MV-4-11 (cell line): ENCODE measurements at regions not wholly inside any gene's neighbourhood (a gene's known extent, or its start where the extent isn't known, plus 50 kb on each side); places are given as distances from the start of the nearest gene placed in this dataset.
"Not testable (repeated sequence)": the region's sequence is repeated elsewhere in the genome, so short reads cannot be mapped to it uniquely, and the experiment has no call there.

Experiments used
- DNase-seq: peaks from one replicate; lab custom pipeline; 2025; lab: John Stamatoyannopoulos, UW

DNA sequence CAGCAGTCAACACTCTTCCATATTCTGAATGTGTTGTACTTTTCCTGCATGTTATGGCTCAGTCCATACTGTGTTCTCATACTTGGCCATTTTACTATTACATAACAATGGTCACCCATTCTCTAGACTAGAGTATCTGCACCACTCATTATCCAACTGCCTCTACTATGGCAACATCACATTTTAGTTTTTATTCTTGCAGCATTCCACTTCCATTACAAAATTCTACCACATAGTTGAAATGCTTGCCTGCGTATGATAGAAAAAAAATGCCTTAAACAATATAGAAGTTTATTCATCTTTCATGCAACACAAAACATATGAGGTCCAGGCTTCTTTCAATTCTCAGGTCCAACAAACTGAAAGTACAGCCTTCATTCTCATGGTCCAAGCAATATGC lies 128.0 kb downstream of the TENT5A start:
- no peak for DNase-seq

DNA sequence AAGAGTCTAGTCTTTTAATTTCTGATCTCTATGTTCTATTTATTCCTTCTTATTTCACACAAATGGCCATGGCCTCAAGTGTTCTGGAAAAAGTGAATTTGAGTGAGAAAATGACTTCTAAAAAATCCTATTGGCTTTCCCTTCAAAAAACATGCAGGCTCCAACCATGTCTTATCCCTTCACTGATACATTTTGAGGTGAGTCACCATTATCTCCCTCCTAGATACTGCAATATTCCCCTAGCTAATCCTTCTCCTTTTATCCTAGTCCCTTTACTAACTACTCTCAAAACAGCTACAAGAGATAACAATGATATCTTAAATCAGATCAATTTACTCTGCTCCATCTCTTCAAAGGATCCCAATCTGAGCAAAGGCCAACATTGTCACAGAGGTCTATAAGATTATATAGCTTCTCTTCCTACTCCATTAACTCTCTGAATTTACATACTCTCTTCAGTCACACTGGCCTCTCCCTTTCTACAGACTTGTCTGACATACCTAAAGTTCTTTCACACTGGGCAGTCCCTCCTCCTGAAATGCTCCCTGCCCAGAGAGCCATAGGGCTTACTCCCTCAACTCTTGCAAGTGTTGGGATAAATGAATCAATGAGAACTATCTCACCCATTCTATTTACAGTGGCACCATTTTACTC lies 129.2 kb downstream of the TENT5A start:
- DNase-seq, result no peak

DNA sequence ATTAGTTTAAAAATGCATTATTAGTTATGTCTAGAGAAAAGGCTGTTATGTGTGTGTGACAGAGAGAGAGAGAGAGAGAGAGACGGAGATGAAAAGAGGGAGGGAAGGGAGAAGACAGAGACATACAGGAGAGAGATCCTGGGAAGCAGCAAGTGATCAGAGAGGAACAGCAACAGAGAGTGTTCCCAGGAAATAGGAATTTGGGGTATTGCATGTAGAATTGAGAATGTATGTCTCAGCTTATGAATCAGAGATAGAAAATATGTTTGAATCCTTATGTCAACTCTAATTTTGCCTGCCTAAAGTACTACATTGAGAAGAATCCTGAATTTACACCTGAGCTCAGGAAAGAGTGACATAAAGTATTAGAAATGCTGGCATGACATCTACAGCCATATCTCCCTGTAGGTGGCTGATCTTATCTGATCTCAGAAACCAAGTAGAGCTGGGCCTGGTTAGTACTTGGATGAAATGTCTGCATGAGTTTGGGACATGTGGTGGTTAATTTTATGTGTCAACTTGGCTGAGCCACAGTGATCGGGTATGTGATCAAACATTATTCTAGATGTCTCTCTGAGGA lies 130.6 kb downstream of the TENT5A start:
- DNase-seq, result no peak

DNA sequence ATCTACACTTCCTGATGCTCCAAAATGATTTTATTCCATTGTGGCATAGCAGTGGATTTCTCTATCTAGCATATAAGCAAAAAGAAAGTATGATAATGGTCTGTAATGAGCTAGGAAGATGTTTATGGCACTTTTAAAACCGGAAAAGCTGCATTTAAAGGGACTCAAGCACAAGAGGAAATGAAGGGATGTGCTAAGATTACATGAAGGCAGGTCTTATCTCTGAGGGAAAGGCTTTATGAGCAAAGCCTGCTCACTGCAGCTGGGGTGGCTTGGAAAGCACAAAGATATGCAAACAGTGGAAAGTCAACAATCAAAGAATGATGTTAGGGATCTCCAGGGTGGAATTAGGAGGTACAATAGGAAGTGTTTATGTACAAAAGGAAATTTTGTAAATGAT lies 138.2 kb downstream of the TENT5A start:
- DNase-seq, result peak; percentile 0

DNA sequence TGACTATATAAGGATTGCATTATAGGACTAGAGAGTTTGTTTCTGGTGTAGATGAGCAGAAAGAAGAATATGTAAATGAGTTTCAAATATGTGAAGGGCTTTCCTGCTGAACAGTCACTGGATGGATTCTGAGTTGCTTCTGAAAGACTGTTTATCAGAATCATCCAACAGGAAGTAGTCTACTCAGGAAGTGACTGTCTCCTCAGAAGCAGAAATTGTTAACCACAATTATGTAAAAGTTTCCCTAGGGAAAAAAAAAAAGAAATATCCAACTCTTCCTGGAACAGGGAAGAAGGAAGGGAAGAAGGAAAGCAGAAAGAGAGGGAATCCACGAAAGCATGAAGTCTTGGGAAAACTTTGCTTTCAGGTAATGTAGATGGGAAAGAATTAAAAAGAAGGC lies 138.9 kb downstream of the TENT5A start:
- DNase-seq, result peak; percentile 4

DNA sequence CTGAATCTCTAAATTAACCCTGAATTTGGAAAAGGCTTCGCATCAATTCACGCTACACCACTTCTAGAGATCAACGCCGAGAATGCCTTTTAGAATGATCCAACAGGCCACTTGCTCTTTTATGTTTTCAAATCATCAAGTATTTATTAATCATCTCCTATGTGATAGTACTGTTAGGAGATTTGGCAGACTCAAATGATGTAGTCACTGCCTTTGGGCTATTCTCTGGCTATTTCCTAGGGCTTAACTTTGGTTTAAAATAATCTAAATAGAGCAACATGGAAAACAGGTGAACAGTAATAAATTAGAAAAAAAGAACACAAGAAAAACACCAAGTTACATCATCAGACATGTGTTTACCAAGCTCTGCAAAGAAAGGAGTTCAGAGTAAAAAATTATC lies 140.3 kb downstream of the TENT5A start:
- no peak for DNase-seq

DNA sequence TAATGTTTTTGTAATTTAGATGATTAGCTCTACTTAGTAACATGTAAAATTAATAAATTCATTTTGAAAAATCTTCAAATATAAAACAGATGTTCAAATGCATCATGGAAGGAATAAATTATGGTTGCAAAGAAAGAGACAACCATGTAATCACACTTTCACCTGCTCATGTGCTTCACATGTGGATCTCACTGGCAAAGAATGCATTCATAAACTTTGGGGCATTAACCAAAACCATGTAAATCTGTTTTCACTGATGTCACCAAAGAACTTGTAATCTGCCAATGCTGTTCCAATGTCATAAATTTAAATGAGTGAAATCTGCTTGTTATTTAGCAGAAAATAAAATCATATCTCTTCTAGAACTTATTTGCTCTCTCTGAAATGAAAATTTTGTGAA lies 142.7 kb downstream of the TENT5A start:
- no peak for DNase-seq

DNA sequence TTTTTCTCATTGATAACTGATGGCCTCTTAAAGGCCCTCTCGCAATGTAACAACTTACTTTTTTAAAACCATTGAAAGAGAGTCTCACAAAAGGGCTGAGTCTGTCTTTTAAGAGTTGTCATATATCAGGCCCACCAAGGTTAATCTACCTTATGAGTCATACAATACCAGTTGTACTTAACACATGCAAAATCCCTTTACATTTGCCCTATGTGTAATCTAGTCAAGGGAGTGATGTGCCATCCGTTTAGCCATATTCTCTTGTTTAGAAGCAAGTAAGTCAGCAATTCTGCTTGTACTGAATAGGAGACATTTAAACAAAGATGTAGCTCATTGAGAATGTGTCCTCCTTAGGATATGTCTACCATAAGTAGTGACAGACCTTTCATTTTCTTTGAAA lies 143.7 kb downstream of the TENT5A start:
- DNase-seq, result no peak

DNA sequence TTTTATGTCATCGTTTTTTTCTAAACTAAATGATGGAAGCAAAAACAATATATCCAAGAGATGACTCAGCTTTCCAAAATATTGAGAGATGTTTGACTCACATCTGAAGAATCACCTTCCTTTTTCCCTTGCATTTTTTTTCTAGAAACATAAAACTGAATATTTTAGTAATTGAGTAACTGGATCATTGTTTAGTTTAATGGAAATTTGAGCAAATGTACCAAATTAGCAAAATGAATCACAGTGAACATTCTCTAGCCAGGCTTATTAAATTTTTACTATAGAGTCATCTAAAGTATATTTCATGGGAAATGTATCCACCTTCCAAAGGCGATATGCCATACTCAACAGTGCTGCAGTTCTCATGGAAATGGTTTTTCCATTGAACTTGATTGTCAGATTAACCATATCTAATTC lies 145.5 kb downstream of the TENT5A start:
- no peak for DNase-seq

DNA sequence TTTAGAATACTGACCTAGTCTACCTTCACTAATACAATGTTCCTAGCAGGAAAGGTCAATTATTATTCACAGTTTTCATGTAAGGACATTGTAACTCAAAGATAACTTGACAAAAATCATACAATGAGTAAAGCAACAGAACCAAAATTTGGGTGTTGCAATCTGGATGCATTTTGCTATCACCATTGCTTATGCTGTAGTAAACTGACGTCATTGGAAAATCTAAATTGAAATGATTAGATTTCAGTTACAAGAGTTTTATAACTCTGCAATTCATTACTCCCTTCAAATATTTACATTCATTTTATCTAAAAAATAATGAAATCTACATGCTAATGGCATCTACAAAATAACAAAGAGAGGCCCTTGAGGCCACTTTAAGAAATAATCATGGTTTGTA lies 147.0 kb downstream of the TENT5A start:
- no peak for DNase-seq

DNA sequence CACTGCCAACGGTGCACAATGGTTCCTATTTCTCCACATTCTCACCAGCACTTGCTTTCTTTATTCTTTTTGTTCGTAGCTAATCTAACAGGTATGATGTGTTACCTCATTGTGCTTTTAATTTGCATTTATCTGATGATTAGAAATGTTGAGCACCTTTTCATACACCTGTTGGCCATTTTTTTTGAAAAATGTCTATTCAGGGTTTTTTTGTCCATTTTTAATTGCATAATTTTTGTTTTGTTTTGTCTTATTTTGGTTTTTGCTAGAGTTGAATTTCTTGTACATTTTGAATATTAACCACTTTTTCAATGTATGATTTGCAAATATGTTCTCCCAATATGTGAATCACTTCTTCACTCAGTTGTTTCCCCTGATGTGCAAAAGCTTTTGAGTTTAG lies 150.6 kb downstream of the TENT5A start:
- no peak for DNase-seq

DNA sequence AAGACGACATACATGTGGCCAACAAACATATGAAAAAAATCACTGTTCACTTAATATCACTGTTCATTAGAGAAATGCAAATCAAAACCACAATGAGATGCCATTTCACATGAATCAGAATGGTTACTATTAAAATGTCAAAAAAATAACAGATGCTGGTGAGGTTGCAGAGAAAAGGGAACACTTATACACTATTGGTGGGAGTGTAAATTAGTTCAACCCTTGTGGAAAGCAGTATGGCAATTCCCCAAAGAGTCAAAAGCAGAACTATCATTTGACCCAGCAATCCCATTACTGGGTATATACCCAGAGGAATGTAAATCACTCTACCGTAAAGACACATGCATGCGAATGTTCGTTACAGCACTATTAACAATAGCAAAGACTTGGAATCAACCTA lies 152.0 kb downstream of the TENT5A start:
- DNase-seq, result not testable (repeated sequence)

DNA sequence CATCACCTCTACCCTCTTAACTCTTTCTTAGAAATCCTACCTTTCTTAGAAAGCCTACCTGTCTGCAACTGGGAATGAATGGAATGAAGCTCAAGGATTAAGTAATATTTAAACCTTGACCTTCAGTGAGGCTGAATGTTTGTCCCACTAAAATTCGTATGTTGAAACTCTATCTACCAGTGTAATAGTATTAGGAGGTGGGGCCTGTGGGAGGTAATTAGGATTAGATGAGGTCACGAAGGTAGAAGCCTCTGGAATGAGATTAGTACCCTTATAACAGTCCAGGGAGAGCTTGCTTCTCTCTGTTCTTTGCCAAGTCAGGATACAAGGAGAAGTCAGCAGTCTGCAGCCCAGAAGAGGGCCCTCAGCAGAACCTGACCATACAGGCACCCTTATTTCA lies 158.0 kb downstream of the TENT5A start:
- no peak for DNase-seq

DNA sequence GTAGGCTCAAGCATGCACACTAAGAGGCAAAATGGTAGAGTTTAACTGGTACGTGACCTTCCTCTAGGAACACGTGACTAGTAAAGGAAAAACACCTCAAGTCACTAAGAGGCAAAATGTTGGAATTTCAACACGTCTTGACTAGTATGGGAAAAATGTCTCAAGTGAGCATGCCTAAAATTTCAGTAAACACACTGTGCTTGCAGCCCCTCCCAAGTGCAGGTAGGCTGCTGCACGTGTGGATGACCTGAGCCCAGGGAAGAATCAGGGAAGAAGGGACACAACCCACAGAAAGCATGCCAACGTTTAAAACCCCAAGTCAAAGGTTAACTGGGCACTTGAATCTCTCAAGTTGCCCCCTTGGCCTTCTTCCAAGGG lies 162.2 kb downstream of the TENT5A start:
- no peak for DNase-seq

DNA sequence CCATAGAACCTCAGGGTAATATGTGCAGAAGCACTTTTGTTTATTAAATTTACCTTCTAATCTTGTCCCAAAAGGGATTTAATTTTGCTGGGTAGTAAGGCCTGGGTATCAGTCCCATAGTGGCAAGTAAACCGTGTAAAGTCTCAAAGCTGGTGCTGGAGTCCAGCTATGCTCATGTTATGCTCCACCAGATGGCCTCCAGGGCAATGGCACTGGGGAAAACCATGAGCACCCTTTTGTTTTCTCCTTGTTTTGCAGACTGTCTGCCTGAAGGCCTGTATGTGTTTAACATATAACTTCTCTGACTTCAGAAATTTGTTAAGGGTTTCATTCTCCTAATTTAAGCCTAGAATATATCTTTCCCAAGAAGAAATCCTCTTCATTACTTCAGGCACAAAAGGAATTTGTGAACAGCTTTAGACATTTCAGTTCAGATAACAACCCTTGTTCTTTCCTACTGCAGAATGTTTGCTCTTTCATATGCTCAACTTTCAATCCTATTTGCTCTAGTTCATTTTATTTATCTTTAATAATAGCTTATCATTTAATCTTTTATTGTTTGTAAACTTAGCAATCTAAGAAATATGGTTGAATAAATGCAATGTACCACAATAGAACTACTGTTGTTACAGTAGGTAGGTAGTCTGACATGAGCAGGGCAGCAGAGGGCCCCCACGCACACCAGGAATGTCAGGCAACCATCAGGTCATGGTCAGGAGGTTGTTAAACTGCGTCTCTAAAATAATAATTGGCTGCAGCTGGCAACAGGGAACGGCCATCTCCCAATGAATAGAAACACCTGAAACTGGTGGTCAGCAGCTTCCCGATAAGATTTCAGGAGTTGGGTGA lies 162.8 kb downstream of the TENT5A start:
- DNase-seq, result no peak

DNA sequence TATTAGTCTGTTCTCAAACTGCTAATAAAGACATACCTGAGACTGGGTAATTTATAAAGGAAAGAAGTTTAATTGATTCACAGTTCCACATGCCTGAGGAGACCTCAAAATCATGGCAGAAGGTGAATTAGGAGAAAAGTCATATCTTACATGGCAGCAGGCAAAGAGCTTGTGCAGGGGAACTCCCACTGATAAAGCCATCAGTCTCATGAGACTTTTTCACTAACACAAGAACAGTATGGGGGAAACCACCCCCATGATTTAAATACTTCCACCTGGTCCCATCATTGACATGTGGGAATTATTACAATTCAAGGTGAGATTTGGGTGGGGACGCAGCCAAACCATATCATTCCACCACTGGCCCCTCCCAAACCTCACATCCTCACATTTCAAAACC lies 166.8 kb downstream of the TENT5A start:
- DNase-seq, result not testable (repeated sequence)

DNA sequence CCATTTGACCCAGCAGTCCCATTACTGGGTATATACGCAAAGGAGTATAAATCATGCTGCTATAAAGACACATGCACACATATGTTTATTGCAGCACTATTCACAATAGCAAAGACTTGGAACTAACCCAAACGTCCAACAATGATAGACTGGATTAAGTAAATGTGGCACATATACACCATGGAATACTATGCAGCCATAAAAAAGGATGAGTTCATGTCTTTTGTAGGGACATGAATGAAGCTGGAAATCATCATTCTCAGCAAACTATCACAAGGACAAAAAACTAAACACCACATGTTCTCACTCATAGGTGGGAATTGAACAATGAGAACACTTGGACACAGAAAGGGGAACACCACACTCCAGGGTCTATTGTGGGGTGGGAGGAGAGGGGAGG lies 168.3 kb downstream of the TENT5A start:
- not testable (repeated sequence) for DNase-seq

DNA sequence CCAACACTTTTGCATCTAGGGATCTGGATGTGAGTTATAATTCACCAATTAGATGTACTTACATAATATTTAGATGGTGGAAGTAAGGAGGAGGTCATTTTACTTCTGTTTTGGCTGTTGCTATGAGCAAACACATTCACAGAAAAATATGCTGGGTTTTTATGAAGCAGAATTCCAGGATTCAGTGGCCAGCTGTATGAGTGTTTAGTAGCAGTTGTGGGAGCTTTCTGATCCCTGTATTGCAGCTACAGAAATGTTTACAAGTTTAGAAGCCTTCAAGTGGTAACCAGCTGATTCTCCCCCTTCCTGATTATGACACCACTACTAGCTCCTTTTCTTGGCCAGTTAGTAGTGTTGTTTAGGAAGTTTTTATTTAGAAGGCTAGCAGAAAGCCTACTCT lies 177.0 kb downstream of the TENT5A start:
- no peak for DNase-seq

DNA sequence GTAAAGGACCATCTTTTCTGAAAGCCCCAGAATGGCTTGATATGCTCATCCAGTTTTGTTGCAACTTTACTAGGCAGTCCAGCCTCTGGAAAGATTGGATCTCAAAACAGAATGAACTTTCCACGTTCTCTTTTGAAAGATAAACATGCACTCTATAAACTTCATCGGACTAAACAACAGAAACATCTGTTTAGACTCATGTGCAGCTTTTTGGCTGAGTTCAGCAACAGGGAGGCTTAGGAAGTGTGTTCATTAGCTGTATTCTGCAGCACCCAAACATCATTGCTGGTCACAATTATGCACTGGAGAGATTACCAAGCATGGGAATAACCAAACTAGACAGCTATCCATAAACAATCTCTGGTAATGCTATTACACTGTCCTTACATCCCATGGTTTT lies 180.5 kb downstream of the TENT5A start:
- DNase-seq, result no peak

DNA sequence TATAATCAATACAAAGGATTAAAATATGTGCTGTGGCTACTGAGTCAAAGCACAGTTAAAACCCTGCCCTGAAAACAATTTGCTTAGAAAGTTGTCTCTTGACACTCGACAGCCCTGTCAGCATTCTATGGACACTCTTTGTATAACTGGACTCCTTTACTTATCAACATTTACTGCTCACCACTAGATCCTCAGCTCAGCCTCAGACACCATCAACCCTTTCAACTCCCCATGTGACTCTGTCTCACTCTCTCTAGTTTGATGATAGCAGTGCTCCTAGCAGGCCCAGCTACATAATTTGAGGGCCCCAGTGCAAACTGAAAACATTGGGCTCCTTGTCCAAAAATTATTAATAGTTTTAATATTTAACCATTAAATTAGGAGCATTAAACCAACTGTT lies 181.8 kb downstream of the TENT5A start:
- DNase-seq, result no peak

DNA sequence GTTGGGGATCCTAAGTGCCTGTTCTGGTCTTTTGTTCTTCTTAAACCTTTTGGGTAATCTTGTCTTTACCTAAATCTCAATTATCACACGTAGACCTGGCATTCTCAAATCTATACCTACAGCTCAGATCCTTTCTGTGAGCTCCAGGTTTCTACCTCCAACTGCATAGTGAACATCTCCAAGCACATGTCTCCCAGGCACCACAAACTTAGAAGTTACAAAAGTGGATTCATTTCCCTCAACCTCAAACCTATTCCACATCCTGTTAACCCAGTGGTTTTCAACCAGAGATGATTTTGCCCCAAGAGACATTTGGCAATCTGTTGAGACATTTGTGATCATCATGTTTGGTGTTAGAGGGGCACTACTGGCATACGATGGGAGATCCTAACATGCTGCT lies 183.5 kb downstream of the TENT5A start:
- no peak for DNase-seq

DNA sequence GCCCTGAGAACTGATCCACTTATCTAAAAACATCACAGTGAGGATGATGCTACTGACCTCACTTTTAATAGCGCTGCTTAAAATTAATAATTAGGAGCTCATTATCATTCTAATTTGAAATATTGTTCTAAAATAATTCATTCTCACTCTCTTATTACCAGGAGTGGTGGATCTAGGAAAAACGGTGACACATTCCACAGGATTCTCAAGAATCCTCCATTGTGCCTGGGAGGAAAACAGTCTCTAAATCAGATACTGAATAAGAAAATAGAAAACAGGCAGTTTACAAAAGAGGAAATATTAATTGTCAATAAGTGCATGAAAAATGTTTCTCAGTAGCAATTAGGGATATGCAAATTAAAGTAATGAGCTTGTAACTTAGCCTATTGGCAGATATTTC lies 187.4 kb downstream of the TENT5A start:
- no peak for DNase-seq

DNA sequence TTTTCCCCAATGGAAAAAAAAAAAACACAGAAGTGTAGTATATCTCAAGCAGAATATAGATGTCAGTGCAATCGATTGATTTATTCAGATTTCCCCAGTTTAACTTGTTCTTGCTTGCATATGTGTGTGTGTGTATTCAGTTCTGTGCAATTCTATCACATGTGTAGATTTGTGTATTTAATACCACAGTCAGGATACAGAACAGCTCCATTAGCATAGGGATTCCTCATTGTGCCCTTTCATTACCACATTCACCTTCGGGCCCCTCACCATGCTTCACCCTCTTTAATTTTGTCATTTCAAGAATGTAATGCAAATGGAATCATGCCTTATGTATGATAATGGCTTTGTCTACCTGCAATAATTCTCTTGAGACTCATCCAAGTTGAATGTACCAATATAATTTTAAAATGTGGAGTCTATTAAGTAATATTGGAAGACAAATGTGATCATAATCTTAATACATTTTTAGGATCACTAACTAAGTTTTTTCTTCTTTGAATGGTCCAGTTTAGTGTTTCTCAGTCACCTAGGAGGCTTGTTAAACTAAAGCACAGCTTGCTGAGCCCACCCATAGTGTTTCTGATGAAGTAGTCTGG lies 187.9 kb downstream of the TENT5A start:
- no peak for DNase-seq
